AG10803 (cell line): ENCODE measurements at regions not wholly inside any gene's neighbourhood (a gene's known extent, or its start where the extent isn't known, plus 50 kb on each side); places are given as distances from the start of the nearest gene placed in this dataset.

Experiments
- DNase-seq: peaks from one replicate; pipeline ENCODE4 v3.0.0; 2010; ENCODE audit warnings: low read depth
- H3K4me3 ChIP-seq: 2 replicates; pipeline ENCODE4 v1.5.1; 2011; ENCODE audit warnings: mild to moderate bottlenecking, low read length, control low read depth
- TF ChIP-seq, protein P1 (sequence below): conservative IDR thresholded peaks from 2 replicates; pipeline ENCODE4 v1.5.1; 2011; ENCODE audit warnings: mild to moderate bottlenecking, low read length, control low read depth, inconsistent platforms

DNA sequence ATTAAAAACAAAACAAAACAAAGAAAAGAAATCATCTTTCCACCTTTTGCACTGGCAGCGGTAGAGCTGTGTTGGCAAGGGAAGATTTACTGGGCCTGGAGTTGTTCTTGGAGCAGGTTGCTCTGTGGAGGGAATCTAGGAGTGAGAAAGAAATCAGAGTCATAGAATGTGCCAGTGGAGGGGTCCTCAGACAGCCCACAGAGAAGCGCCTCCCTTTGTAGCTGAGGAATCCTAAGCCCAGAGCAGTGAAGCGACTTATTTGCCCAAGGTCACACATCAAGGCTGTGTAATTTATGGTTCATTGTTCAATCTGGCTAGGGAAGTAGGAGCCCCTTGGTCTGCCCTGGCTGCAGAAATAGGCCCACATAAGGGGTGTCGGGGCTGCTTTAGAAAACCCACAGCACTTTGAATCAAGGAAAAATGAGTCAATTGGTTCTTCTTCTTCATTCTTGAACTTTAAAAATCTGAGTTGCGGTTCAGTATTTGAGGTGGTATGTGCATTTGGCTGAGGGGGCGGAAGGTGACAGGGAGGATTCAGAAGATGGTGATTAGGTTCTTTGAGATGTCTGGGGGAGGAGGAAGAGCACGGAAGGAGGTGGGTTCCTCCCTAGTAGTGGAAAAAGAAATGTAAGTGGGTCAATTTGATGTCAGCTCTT is 253.7 kb downstream of the PTEN start:
- no peak overlapping the region for H3K4me3 ChIP-seq
- TF ChIP-seq, protein P1, sequence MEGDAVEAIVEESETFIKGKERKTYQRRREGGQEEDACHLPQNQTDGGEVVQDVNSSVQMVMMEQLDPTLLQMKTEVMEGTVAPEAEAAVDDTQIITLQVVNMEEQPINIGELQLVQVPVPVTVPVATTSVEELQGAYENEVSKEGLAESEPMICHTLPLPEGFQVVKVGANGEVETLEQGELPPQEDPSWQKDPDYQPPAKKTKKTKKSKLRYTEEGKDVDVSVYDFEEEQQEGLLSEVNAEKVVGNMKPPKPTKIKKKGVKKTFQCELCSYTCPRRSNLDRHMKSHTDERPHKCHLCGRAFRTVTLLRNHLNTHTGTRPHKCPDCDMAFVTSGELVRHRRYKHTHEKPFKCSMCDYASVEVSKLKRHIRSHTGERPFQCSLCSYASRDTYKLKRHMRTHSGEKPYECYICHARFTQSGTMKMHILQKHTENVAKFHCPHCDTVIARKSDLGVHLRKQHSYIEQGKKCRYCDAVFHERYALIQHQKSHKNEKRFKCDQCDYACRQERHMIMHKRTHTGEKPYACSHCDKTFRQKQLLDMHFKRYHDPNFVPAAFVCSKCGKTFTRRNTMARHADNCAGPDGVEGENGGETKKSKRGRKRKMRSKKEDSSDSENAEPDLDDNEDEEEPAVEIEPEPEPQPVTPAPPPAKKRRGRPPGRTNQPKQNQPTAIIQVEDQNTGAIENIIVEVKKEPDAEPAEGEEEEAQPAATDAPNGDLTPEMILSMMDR: no peak
- DNase-seq: no peak

DNA sequence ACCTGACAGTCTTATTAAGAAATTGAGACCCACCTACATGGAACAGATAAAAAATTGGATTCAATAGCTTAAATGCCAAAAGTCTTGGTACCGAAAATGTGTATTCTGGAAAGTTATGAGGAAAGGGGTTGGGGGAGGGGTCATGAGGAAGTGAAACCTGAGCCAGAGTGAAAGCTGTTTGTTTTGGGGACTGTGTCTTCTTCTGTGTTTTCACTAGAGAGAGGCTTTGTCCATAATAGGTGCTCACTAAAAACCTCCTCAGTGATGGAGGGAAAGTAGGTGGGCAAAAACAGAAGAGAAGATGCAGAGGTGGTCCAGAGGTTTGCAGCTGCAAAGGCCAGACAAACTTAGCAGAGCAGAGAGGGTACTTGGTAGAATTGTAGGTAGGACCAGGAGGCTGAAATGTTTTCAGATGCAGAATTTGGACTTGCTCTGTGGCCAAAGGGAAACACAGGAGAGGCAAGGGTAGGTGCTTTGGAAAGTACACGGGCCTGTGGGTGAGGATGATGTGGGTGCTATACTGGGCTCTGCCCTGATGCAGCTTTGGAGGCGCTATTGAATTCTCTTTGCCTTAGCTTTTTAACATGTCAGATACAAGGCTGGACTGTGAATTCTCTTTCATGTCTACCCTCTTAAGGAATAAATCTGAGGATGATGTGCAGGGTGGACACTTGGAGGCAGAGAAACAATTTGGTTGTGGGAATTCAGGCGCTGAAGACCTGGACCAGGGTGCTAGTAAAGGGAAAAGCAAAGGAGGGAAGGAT is 254.6 kb downstream of the PTEN start:
- no peak for DNase-seq
- TF ChIP-seq, protein P1: no peak; the same call in 1 of the 2 replicates

DNA sequence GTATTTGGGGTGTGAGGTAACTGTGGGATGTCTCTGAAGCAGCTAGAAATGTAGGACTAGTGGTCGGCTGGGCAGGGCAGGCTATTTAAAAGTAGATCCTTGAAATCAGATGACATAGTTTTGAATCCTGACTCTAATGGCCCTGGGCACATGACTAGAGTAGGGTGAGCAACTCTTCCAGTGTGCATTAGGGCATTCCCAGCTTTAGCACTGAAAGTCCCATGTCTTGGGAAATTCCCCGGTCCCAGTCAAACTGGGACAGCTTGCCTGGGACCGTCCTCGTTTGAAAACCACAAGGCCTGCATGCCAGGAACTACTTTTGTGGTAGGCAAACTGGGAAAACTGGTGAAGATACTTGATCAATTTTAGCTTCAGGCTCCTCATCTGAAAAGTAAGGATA is 255.3 kb downstream of the PTEN start:
- no peak for DNase-seq
- no peak overlapping the region for H3K4me3 ChIP-seq
- TF ChIP-seq, protein P1: no peak

More for the DNA sequence above, 254.6 kb downstream of the PTEN start:
- H3K4me3 ChIP-seq: no peak overlapping the region

DNA sequence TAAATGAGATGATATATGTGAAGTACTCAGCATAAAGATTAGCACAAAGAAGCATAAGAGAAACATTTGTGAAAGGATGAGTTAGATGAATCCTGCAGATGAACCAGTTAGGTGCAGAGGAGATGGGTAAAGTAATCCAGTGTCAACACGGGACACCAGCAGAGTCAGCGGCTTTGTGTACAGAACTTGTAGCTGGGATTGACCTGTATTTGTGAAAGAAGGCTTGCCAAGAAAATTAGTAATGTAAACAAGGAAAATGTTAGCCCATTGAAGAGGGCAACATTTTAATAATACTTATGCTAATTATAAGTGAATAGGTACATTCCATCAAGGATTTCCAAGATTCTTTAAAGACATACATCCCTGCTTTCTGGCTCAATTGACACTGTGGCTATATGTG is 255.7 kb downstream of the PTEN start:
- H3K4me3 ChIP-seq: no peak overlapping the region
- TF ChIP-seq, protein P1: no peak
- no peak for DNase-seq

DNA sequence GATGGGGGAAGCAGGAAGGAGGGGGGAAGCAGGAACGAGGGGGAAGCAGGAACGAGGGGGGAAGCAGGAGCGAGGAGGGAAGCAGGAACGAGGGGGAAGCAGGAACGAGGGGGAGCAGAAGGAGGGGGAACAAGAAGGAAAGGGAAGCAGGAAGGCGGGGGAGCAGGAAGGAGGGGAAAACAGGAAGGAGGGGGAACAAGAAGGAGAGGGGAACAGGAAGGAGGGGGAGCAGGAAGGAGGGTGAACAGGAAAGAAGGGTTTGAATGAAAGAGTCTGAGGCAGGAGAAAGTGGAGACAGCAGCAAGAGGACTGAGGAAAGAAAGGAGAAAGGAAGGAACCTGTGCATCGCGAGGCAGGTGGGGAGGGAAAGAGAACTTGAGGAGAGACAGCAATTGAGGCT is 256.6 kb downstream of the PTEN start:
- no peak overlapping the region for H3K4me3 ChIP-seq
- TF ChIP-seq, protein P1: no peak
- no peak for DNase-seq

DNA sequence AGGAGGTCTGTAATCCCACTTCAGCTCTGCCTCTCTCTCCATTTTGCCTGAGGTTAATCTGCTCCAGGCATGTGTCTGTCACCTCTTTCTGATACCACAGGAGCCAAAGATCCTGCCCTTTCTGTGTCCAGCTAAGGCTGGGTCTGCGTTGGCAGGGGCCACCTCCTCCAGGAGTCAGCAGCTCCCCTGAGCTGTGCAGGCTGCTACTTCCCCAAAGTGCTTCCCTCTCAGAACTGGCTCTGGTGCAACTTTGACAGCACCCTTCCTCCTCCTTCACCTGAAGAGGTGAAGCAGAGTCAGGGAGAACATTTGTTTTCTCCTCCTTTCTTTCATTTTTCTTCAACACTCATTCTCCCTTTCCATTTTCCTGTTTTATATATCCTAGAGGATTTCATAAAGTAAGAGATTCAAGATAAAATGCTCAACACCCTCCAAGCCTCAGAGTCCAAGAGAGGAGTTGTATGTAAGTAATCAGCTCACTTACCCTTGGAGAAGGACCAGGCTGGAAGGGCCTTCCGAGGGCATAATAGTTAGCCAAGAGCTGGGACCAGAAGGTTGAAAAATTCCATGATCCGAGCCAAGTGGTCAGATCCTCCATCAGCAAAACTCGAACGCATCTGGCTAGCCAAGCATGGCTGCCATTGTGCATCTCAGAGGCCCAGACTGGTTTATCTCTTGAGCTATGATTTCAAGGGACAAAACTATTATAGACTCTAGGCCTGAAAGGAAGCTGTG is 257.3 kb downstream of the PTEN start:
- TF ChIP-seq, protein P1: no peak
- H3K4me3 ChIP-seq: no peak overlapping the region
- DNase-seq: no peak
